HepG2 (cell line): ENCODE measurements at regions not wholly inside any gene's neighbourhood (a gene's known extent, or its start where the extent isn't known, plus 50 kb on each side); places are given as distances from the start of the nearest gene placed in this dataset.

Experiments used
- ATAC-seq: fragments of 200-7000 bp; cut with Tn5 transposase; 3 replicates; pipeline ENCODE4 v1.9.1; 2020; ENCODE audit warnings: mild to moderate bottlenecking, moderate library complexity
- BruUV-seq: library from RNA; stranded (reverse); fragments of 400-500 nt; replicated peaks from 2 replicates; lab custom pipeline; 2021; lab: Mats Ljungman, UMichigan
- CTCF ChIA-PET: fragments of 300-600 bp; formaldehyde crosslinking; extraction: SDS; loops from one replicate; lab custom pipeline; 2021; ENCODE audit warnings: low total read pairs, inconsistent platforms, low intra/inter-chr PET ratio; lab: Yijun Ruan, JAX
- POLR2A ChIA-PET: fragments of 350-600 bp; sonication (Branson Sonifier 250); formaldehyde crosslinking; loops from one replicate; lab custom pipeline; 2020; ENCODE audit warnings: antibody characterized with exemption, inconsistent platforms; lab: Yijun Ruan, JAX
- DNase-seq: peaks from one replicate; pipeline ENCODE4 v3.0.0-alpha.2; 2015; ENCODE audit warnings: low spot score
- FAIRE-seq: peaks from 3 replicates; lab custom pipeline; 2011; peaks lifted over from hg19 to GRCh38; lab: Jason Lieb, UNC
- H2AFZ ChIP-seq: one replicate; pipeline ENCODE4 v1.6.1; 2011; ENCODE audit warnings: low read length, inconsistent platforms
- H3K27ac ChIP-seq: fragments of 300-600 bp; 3 replicates; pipeline ENCODE4 v1.8.0; 2011; ENCODE audit warnings: mixed run types, mild to moderate bottlenecking, mixed read lengths, low read length, inconsistent platforms; ENCODE audit not compliant: insufficient read depth; ENCODE audit errors: extremely low read length
- H3K27me3 ChIP-seq, 2 experiments: fragments of 200-600 bp in 1 of 2; 2 replicates in 1 of 2; 3 replicates in 1 of 2; pipeline versions ENCODE4 v1.6.0 to v1.8.0; 2011; ENCODE audit warnings: low read length in 2 of 2, mild to moderate bottlenecking in 2 of 2, moderate library complexity in 2 of 2, inconsistent platforms in 1 of 2; ENCODE audit not compliant: insufficient read depth in 2 of 2, control insufficient read depth in 1 of 2
- H3K36me3 ChIP-seq, 2 experiments: fragments of 200-600 bp in 1 of 2; replicated peaks in 1 of 2; 2 replicates in 1 of 2; 3 replicates in 1 of 2; pipeline versions ENCODE4 v1.5.1 to v1.8.0; 2011; ENCODE audit warnings: low read length in 2 of 2, inconsistent platforms in 1 of 2; ENCODE audit not compliant: insufficient read depth in 2 of 2, control insufficient read depth in 1 of 2
- H3K4me1 ChIP-seq: 2 replicates; pipeline ENCODE4 v1.5.1; 2012; ENCODE audit warnings: low read length, inconsistent platforms; ENCODE audit not compliant: insufficient read depth
- H3K4me2 ChIP-seq: 2 replicates; pipeline ENCODE4 v1.6.0; 2011; ENCODE audit warnings: low read depth, low read length, inconsistent platforms
- H3K4me3 ChIP-seq, 3 experiments: fragments of 200-600 bp in 1 of 3; sonication (generic), shearing (Covaris generic) in 1 of 3; replicated peaks in 1 of 3; 2 replicates each; pipeline ENCODE4 v1.5.1; 2011 to 2016; ENCODE audit warnings: low read length in 3 of 3, inconsistent platforms in 2 of 3, low read depth in 2 of 3, mild to moderate bottlenecking in 2 of 3, control low read depth in 1 of 3, mixed read lengths in 1 of 3; ENCODE audit not compliant: insufficient read depth in 1 of 3
- H3K79me2 ChIP-seq: one replicate; pipeline ENCODE4 v1.6.1; 2011; ENCODE audit warnings: low read length, inconsistent platforms; ENCODE audit not compliant: insufficient read depth
- H3K9ac ChIP-seq: 2 replicates; pipeline ENCODE4 v1.6.0; 2011; ENCODE audit warnings: mild to moderate bottlenecking, low read depth, low read length, inconsistent platforms; ENCODE audit not compliant: insufficient read depth
- H3K9me3 ChIP-seq: 2 replicates; pipeline ENCODE4 v1.5.1; 2012; ENCODE audit warnings: mild to moderate bottlenecking, low read length
- H4K20me1 ChIP-seq: 2 replicates; pipeline ENCODE4 v1.6.0; 2011; ENCODE audit warnings: inconsistent platforms, mild to moderate bottlenecking, low read length, moderate library complexity; ENCODE audit not compliant: insufficient read depth
- GTF2F1 ChIP-seq: fragments of 150-350 bp; IDR thresholded peaks from 2 replicates; pipeline ENCODE4 v1.6.1; 2014; ENCODE audit warnings: low read length
- NR2C2 ChIP-seq: sonication (generic); formaldehyde crosslinking; IDR thresholded peaks from 2 replicates; pipeline ENCODE4 v1.4.0; 2020; ENCODE audit warnings: missing genetic modification reagents, mild to moderate bottlenecking, moderate library complexity, borderline replicate concordance
- RARA ChIP-seq: IDR thresholded peaks from 2 replicates; pipeline ENCODE4 v1.6.1; 2016; ENCODE audit warnings: missing genetic modification reagents, missing compliant biosample characterization
- SETDB1 ChIP-seq: sonication (generic); formaldehyde crosslinking; IDR thresholded peaks from 2 replicates; pipeline ENCODE4 v1.5.1; 2020; ENCODE audit warnings: missing genetic modification reagents, mild to moderate bottlenecking, borderline replicate concordance
- ZFP36L2 ChIP-seq: sonication (generic); formaldehyde crosslinking; IDR thresholded peaks from 2 replicates; pipeline ENCODE4 v1.4.0; 2020; ENCODE audit warnings: missing genetic modification reagents
- ZNF136 ChIP-seq: sonication (generic); formaldehyde crosslinking; IDR thresholded peaks from 2 replicates; pipeline ENCODE4 v1.8.1; 2022; ENCODE audit warnings: low read depth, mild to moderate bottlenecking, moderate library complexity, missing genetic modification reagents
- ZNF432 ChIP-seq: sonication (generic); formaldehyde crosslinking; IDR thresholded peaks from 2 replicates; pipeline ENCODE4 v1.5.0; 2020; ENCODE audit warnings: missing genetic modification reagents, mild to moderate bottlenecking, borderline replicate concordance
- ZNF569 ChIP-seq: sonication (generic); formaldehyde crosslinking; IDR thresholded peaks from 2 replicates; pipeline ENCODE4 v1.5.0; 2020; ENCODE audit warnings: mild to moderate bottlenecking, missing genetic modification reagents, moderate library complexity, borderline replicate concordance
- ZNF816 ChIP-seq: sonication (generic); formaldehyde crosslinking; IDR thresholded peaks from 2 replicates; pipeline ENCODE4 v1.8.0; 2022; ENCODE audit warnings: missing genetic modification reagents, mild to moderate bottlenecking, borderline replicate concordance
- ZNF841 ChIP-seq: sonication (generic); formaldehyde crosslinking; IDR thresholded peaks from 2 replicates; pipeline ENCODE4 v1.8.1; 2023; ENCODE audit warnings: missing genetic modification reagents, borderline replicate concordance
- WGBS: methylation state at CpG from one replicate; pipeline ENCODE4 v1.1.6; 2017; ENCODE audit warnings: low lambda C conversion rate; 5-methylcytosine and 5-hydroxymethylcytosine counted together
- in situ Hi-C: cut with HindIII; loops from 2 replicates; pipeline ENCODE4 v1.10.0; 2017; ENCODE audit warnings: low pct_unique_long_range_greater_than_20kb; ENCODE audit not compliant: extremely low pct_ligation_motif_present
- intact Hi-C: fragments of 100-400 bp; cut with micrococcal nuclease; formaldehyde crosslinking; loops from one replicate; pipeline ENCODE4 v1.10.0; 2022; ENCODE audit not compliant: unreplicated experiment
- TF ChIP-seq, protein P1 (sequence below): sonication (generic); formaldehyde crosslinking; IDR thresholded peaks from 2 replicates; pipeline ENCODE4 v1.4.0; 2020; ENCODE audit warnings: missing genetic modification reagents
- TF ChIP-seq, protein P2 (sequence below): sonication (generic); formaldehyde crosslinking; IDR thresholded peaks from 2 replicates; pipeline ENCODE4 v1.5.0; 2020; ENCODE audit warnings: mild to moderate bottlenecking, missing genetic modification reagents, borderline replicate concordance
- TF ChIP-seq, protein P3 (sequence below): sonication (generic); formaldehyde crosslinking; IDR thresholded peaks from 2 replicates; pipeline ENCODE4 v1.5.0; 2020; ENCODE audit warnings: mild to moderate bottlenecking, missing genetic modification reagents

- FAIRE-seq: no peak
- TF ChIP-seq ZNF432 (CRISPR knock-in tag): no peak
- no peak for TF ChIP-seq NR2C2
- no peak for TF ChIP-seq RARA (CRISPR knock-in tag)
- no peak for TF ChIP-seq SETDB1 (CRISPR knock-in tag)
- TF ChIP-seq, protein P1, sequence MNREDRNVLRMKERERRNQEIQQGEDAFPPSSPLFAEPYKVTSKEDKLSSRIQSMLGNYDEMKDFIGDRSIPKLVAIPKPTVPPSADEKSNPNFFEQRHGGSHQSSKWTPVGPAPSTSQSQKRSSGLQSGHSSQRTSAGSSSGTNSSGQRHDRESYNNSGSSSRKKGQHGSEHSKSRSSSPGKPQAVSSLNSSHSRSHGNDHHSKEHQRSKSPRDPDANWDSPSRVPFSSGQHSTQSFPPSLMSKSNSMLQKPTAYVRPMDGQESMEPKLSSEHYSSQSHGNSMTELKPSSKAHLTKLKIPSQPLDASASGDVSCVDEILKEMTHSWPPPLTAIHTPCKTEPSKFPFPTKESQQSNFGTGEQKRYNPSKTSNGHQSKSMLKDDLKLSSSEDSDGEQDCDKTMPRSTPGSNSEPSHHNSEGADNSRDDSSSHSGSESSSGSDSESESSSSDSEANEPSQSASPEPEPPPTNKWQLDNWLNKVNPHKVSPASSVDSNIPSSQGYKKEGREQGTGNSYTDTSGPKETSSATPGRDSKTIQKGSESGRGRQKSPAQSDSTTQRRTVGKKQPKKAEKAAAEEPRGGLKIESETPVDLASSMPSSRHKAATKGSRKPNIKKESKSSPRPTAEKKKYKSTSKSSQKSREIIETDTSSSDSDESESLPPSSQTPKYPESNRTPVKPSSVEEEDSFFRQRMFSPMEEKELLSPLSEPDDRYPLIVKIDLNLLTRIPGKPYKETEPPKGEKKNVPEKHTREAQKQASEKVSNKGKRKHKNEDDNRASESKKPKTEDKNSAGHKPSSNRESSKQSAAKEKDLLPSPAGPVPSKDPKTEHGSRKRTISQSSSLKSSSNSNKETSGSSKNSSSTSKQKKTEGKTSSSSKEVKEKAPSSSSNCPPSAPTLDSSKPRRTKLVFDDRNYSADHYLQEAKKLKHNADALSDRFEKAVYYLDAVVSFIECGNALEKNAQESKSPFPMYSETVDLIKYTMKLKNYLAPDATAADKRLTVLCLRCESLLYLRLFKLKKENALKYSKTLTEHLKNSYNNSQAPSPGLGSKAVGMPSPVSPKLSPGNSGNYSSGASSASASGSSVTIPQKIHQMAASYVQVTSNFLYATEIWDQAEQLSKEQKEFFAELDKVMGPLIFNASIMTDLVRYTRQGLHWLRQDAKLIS: no peak
- TF ChIP-seq GTF2F1: no peak
- TF ChIP-seq, protein P2, sequence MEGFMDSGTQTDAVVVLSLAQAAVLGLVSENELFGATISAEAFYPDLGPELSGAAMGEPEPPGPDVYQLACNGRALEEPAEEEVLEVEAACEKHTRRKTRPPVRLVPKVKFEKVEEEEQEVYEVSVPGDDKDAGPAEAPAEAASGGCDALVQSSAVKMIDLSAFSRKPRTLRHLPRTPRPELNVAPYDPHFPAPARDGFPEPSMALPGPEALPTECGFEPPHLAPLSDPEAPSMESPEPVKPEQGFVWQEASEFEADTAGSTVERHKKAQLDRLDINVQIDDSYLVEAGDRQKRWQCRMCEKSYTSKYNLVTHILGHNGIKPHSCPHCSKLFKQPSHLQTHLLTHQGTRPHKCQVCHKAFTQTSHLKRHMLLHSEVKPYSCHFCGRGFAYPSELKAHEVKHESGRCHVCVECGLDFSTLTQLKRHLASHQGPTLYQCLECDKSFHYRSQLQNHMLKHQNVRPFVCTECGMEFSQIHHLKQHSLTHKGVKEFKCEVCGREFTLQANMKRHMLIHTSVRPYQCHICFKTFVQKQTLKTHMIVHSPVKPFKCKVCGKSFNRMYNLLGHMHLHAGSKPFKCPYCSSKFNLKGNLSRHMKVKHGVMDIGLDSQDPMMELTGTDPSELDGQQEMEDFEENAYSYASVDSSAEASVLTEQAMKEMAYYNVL (CRISPR knock-in tag): no peak
- TF ChIP-seq, protein P3, sequence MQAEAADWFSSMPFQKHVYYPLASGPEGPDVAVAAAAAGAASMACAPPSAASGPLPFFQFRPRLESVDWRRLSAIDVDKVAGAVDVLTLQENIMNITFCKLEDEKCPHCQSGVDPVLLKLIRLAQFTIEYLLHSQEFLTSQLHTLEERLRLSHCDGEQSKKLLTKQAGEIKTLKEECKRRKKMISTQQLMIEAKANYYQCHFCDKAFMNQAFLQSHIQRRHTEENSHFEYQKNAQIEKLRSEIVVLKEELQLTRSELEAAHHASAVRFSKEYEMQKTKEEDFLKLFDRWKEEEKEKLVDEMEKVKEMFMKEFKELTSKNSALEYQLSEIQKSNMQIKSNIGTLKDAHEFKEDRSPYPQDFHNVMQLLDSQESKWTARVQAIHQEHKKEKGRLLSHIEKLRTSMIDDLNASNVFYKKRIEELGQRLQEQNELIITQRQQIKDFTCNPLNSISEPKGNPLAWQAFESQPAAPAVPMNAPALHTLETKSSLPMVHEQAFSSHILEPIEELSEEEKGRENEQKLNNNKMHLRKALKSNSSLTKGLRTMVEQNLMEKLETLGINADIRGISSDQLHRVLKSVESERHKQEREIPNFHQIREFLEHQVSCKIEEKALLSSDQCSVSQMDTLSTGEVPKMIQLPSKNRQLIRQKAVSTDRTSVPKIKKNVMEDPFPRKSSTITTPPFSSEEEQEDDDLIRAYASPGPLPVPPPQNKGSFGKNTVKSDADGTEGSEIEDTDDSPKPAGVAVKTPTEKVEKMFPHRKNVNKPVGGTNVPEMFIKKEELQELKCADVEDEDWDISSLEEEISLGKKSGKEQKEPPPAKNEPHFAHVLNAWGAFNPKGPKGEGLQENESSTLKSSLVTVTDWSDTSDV: no peak
- TF ChIP-seq ZNF136: no peak
- no peak for TF ChIP-seq ZNF569
- no peak for TF ChIP-seq ZNF816 (CRISPR knock-in tag)
- TF ChIP-seq ZFP36L2: no peak
- no peak for TF ChIP-seq ZNF841 (CRISPR knock-in tag)
- no peak overlapping the region for H3K4me3 ChIP-seq
- H3K36me3 ChIP-seq: no peaks in the 10 kb centered on the region
- H3K9me3 ChIP-seq: no peaks in the 10 kb centered on the region
- no peaks in the 10 kb centered on the region for H3K4me1 ChIP-seq
- intact Hi-C loops: no loop called here
- no peak overlapping the region for H2AFZ ChIP-seq
- H4K20me1 ChIP-seq: no peaks in the 10 kb centered on the region
- no peak for DNase-seq
- H3K79me2 ChIP-seq: no peaks in the 10 kb centered on the region
- WGBS: 0% methylated on average over 1 of the region's 1 CpG
- H3K4me2 ChIP-seq: no peak overlapping the region
- BruUV-seq: no TSS peak
- in situ Hi-C loops: no loop called here
- no peak for ATAC-seq
- H3K27me3 ChIP-seq: no peaks in the 10 kb centered on the region; a peak in 1 of 5 replicates
- ChIA-PET CTCF (no interaction called here), POLR2A (no interaction called here)
- no peak overlapping the region for H3K27ac ChIP-seq
- H3K9ac ChIP-seq: no peak overlapping the region
Measured at GRCh38 chr10:31642281-31642680, 286.4 kb downstream of the ARHGAP12 start.
